ENCODE measurements at regions not wholly inside any gene's neighbourhood (a gene's known extent, or its start where the extent isn't known, plus 50 kb on each side); places are given as distances from the start of the nearest gene placed in this dataset.

DNA sequence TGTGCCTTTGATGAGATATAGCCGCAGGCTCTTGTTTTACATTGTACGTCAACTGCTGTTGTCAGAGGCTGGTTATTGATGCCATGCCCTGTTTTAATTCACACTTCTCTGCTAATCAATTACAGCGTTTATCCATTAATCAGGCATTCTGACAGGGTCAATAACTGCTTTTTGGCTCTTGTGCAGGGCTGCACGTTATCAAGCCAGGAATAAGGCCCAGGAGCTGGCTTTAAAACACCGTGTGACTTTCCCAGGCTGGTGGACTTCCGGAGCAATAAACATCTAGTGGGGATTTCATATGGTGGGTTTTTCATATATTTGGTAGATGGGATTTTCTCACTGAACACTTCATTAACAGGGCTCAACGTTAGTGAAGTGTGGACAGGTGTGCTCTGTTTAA lies 221.7 kb downstream of the TM9SF2 start:
- H3K27me3 ChIP-seq (ENCODE audit: insufficient read depth, low read length) = no peaks in the 10 kb centered on the region
- no peaks in the 10 kb centered on the region for H3K36me3 ChIP-seq (ENCODE audit: insufficient read depth, low read length)
- WGBS = 92% methylated on average over 7 of the region's 7 CpGs
- no peak overlapping the region for H3K4me3 ChIP-seq (ENCODE audit: low read length)
- peak overlapping the region; percentile 53 for H3K27ac ChIP-seq (ENCODE audit: low read depth, low read length)
- H3K4me1 ChIP-seq (ENCODE audit: insufficient read depth, low read length) = peaks cover 77% of the 10 kb centered on the region
- no peak overlapping the region for H3K9ac ChIP-seq (ENCODE audit: low read depth, low read length)
- H3K9me3 ChIP-seq (ENCODE audit: insufficient read depth, low read depth, low read length) = no peaks in the 10 kb centered on the region

- Histone ChIP-seq H3K27ac (ENCODE audit: low read depth, low read length) (peak overlapping the region; percentile 53), H3K9ac (ENCODE audit: low read depth, low read length) (peak overlapping the region; percentile 28; the same call in 1 of the 2 replicates), H3K4me3 (ENCODE audit: low read length) (no peak overlapping the region), H3K36me3 (ENCODE audit: insufficient read depth, low read length) (no peaks in the 10 kb centered on the region), H3K27me3 (ENCODE audit: insufficient read depth, low read length) (no peaks in the 10 kb centered on the region), H3K4me1 (ENCODE audit: insufficient read depth, low read length) (peaks cover 76% of the 10 kb centered on the region), H3K9me3 (ENCODE audit: insufficient read depth, low read depth, low read length) (no peaks in the 10 kb centered on the region)
- 72% methylated on average over 1 of the region's 3 CpGs for WGBS
These were observed 221.1 kb downstream of the TM9SF2 start for GRCh38 chr13:99722338-99722818.

- no peaks in the 10 kb centered on the region for H3K9me3 ChIP-seq (ENCODE audit: insufficient read depth, low read depth, low read length)
- no peak overlapping the region for H3K4me3 ChIP-seq (ENCODE audit: low read length)
- WGBS = 69% methylated on average over 3 of the region's 4 CpGs
- H3K36me3 ChIP-seq (ENCODE audit: insufficient read depth, low read length) = no peaks in the 10 kb centered on the region
- H3K27ac ChIP-seq (ENCODE audit: low read depth, low read length) = peak overlapping the region; percentile 53
- no peaks in the 10 kb centered on the region for H3K27me3 ChIP-seq (ENCODE audit: insufficient read depth, low read length)
- peaks cover 72% of the 10 kb centered on the region for H3K4me1 ChIP-seq (ENCODE audit: insufficient read depth, low read length)
- H3K9ac ChIP-seq (ENCODE audit: low read depth, low read length) = peak overlapping the region; percentile 28; the same call in 1 of the 2 replicates
These were observed 220.5 kb downstream of the TM9SF2 start for GRCh38 chr13:99721606-99722337.

DNA sequence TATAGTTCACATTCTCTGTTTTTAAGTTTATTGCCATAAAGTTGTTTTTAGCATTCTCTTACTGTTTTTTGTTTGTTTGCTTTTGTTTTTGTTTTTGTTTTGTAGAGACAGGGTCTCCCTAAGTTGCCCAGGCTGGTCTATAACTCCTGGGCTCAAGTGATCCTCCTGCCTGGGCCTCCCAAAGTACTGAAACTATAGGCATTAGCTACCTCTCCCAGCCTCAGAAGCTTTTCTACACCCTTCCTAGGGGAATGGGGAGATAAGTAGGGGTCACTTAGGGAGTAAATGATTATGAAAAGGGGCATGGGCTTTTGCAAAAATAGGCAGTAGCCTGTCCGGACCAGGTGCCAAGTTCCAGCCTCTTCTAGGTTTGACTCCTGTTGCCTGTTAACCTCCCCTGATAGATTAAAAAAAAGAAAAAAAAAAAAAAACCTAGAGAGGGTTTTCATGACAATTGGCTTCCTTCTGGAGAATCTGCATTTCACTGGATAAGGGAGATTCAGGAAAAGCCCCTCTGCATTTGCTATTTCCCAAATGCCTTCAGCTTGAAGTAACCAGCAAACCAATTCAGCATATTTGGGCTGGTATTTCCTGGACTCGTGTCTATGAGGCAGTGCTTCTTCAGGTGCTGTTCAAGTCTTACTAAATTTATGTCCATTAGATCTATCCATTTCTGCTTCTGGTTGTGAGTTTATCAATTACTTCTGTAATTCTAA lies 216.8 kb downstream of the TM9SF2 start:
- Histone ChIP-seq H3K27me3 (ENCODE audit: insufficient read depth, low read length) (no peaks in the 10 kb centered on the region), H3K36me3 (ENCODE audit: insufficient read depth, low read length) (no peaks in the 10 kb centered on the region), H3K27ac (ENCODE audit: low read depth, low read length) (peak overlapping the region; percentile 91), H3K9ac (ENCODE audit: low read depth, low read length) (no peak overlapping the region; the same call in 1 of the 2 replicates), H3K4me3 (ENCODE audit: low read length) (peak overlapping the region; percentile 11; the same call in 1 of the 2 replicates), H3K4me1 (ENCODE audit: insufficient read depth, low read length) (peaks cover 39% of the 10 kb centered on the region), H3K9me3 (ENCODE audit: insufficient read depth, low read depth, low read length) (no peaks in the 10 kb centered on the region)
- 17% methylated on average over 2 of the region's 2 CpGs for WGBS

DNA sequence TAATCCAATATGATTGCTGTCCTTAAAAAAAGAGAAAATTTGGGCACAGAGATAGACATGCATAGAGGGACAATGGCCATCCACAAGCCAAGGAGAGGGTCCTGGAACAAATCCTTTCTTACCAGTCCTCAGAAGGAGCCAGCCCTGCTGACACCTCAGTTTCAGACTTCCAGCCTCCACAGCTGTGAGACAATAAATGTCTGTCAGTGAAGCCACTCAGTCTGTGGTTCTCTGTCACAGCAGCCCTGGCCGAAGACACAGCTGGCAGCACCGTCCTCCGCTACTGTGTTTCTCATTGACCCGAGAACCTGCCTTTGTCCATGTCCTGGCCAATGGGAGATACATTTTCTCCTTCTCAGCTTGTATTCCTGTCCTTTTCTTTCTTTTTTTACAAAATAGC lies 207.9 kb downstream of the TM9SF2 start:
- Histone ChIP-seq H3K27ac (ENCODE audit: low read depth, low read length) (peak overlapping the region; percentile 12; the same call in 1 of the 2 replicates), H3K27me3 (ENCODE audit: insufficient read depth, low read length) (no peaks in the 10 kb centered on the region), H3K9me3 (ENCODE audit: insufficient read depth, low read depth, low read length) (no peaks in the 10 kb centered on the region), H3K4me1 (ENCODE audit: insufficient read depth, low read length) (peaks cover 16% of the 10 kb centered on the region), H3K9ac (ENCODE audit: low read depth, low read length) (no peak overlapping the region), H3K36me3 (ENCODE audit: insufficient read depth, low read length) (no peaks in the 10 kb centered on the region), H3K4me3 (ENCODE audit: low read length) (no peak overlapping the region)
- WGBS = 86% methylated on average over 4 of the region's 4 CpGs

- H3K27ac ChIP-seq (ENCODE audit: low read depth, low read length) = peak overlapping the region; percentile 92
- H3K9me3 ChIP-seq (ENCODE audit: insufficient read depth, low read depth, low read length) = no peaks in the 10 kb centered on the region
- peak overlapping the region; percentile 28; the same call in 1 of the 2 replicates for H3K9ac ChIP-seq (ENCODE audit: low read depth, low read length)
- WGBS = 38% methylated on average over 4 of the region's 4 CpGs
- peaks cover 43% of the 10 kb centered on the region for H3K4me1 ChIP-seq (ENCODE audit: insufficient read depth, low read length)
- no peaks in the 10 kb centered on the region for H3K27me3 ChIP-seq (ENCODE audit: insufficient read depth, low read length)
- no peak overlapping the region for H3K4me3 ChIP-seq (ENCODE audit: low read length)
- H3K36me3 ChIP-seq (ENCODE audit: insufficient read depth, low read length) = no peaks in the 10 kb centered on the region
These were observed 203.1 kb downstream of the TM9SF2 start for GRCh38 chr13:99704390-99704789.

DNA sequence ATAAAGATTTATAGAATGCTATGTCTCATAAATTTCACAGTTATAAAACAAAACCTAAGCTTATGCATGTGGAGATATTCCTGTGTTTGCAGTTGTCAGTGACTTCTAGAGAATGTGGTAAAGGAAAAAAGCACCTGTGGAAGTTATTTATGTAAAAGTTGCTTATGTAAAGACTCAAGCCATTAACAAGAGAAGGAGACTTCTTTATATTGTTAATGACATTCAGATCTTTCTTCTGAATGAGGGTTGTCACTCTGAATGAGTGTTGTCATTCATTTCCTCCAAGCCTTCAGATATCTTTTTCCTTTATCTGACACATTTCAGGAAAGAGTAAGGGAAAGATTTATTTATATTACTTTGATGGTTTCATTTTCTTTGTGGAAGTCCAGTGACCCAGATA lies 202.6 kb downstream of the TM9SF2 start:
- Histone ChIP-seq H3K9me3 (ENCODE audit: insufficient read depth, low read depth, low read length) (no peaks in the 10 kb centered on the region), H3K27ac (ENCODE audit: low read depth, low read length) (peak overlapping the region; percentile 92), H3K4me1 (ENCODE audit: insufficient read depth, low read length) (peaks cover 39% of the 10 kb centered on the region), H3K4me3 (ENCODE audit: low read length) (0 out of 2 replicates have a peak overlapping the region, but pooled peaks have one; percentile 18), H3K36me3 (ENCODE audit: insufficient read depth, low read length) (no peaks in the 10 kb centered on the region), H3K9ac (ENCODE audit: low read depth, low read length) (peak overlapping the region; percentile 56), H3K27me3 (ENCODE audit: insufficient read depth, low read length) (no peaks in the 10 kb centered on the region)

DNA sequence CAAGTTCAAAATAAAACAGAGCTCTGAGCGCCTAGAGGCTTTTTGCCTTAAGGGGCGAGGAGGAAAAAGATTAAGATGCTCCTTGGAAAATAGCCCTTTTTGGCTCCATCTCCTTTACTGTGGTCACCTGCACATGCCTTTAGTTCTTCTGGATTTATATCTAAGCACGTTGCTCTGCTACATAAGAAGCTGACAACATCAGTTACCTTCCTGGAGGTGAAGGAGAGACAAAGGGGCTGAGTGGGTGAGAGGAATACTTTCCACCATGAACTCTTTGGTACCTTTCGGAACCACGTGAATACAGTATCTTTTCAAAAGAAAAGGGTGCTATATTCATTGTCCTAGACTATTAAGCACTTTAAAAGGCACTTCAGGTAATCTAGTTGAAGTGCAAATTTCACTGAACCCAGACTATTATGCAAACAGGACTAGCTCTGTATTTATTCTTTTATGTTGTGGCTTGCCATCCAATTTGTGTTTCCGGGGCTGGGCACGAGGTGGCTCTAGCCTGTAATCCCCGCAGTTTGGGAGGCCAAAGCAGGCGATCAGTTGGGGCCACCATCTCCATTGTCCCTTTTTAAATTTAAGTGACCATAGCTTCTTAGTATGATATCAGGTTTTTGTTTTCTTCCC lies 201.5 kb downstream of the TM9SF2 start:
- Histone ChIP-seq H3K9ac (ENCODE audit: low read depth, low read length) (peak overlapping the region; percentile 56), H3K27ac (ENCODE audit: low read depth, low read length) (peak overlapping the region; percentile 92), H3K9me3 (ENCODE audit: insufficient read depth, low read depth, low read length) (no peaks in the 10 kb centered on the region), H3K4me3 (ENCODE audit: low read length) (no peak overlapping the region), H3K36me3 (ENCODE audit: insufficient read depth, low read length) (no peaks in the 10 kb centered on the region), H3K27me3 (ENCODE audit: insufficient read depth, low read length) (no peaks in the 10 kb centered on the region), H3K4me1 (ENCODE audit: insufficient read depth, low read length) (peaks cover 39% of the 10 kb centered on the region)
- 17% methylated on average over 9 of the region's 9 CpGs for WGBS

DNA sequence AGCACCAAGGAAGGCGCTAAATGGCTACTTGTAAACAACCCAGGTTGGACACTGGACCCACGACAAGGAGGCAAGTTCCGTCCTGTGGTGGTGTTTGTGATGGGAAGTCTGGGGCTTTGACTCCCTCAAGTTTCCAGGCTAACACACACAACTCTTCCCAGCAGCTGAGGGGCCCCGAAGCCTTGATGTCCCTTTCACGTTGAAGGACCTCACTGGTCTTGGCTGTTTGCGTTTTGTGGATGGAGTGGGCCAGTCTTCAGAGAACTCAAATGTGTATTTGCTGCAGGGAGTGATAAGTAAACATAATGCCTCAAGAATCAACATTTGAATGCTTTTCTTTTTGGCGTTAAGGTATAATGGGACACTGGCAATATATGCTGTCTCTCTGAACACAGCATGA lies 199.2 kb downstream of the TM9SF2 start:
- H3K9ac ChIP-seq (ENCODE audit: low read depth, low read length) = no peak overlapping the region
- H3K36me3 ChIP-seq (ENCODE audit: insufficient read depth, low read length) = no peaks in the 10 kb centered on the region
- H3K27ac ChIP-seq (ENCODE audit: low read depth, low read length) = no peak overlapping the region; the same call in 1 of the 2 replicates
- peaks cover 39% of the 10 kb centered on the region for H3K4me1 ChIP-seq (ENCODE audit: insufficient read depth, low read length)
- no peak overlapping the region for H3K4me3 ChIP-seq (ENCODE audit: low read length)
- no peaks in the 10 kb centered on the region for H3K27me3 ChIP-seq (ENCODE audit: insufficient read depth, low read length)
- 73% methylated on average over 7 of the region's 7 CpGs for WGBS
- H3K9me3 ChIP-seq (ENCODE audit: insufficient read depth, low read depth, low read length) = no peaks in the 10 kb centered on the region

GRCh38 chr13:99698816-99699099 lies 197.5 kb downstream of the TM9SF2 start:
- H3K27ac ChIP-seq (ENCODE audit: low read depth, low read length) = no peak overlapping the region

More at GRCh38 chr13:99698816-99699099, 197.5 kb downstream of the TM9SF2 start:
- H3K27me3 ChIP-seq (ENCODE audit: insufficient read depth, low read length) = no peaks in the 10 kb centered on the region
- H3K9ac ChIP-seq (ENCODE audit: low read depth, low read length) = no peak overlapping the region
- no peaks in the 10 kb centered on the region for H3K9me3 ChIP-seq (ENCODE audit: insufficient read depth, low read depth, low read length)
- no peak overlapping the region for H3K4me3 ChIP-seq (ENCODE audit: low read length)
- H3K4me1 ChIP-seq (ENCODE audit: insufficient read depth, low read length) = peaks cover 37% of the 10 kb centered on the region
- H3K36me3 ChIP-seq (ENCODE audit: insufficient read depth, low read length) = no peaks in the 10 kb centered on the region
- WGBS = 94% methylated on average over 3 of the region's 3 CpGs

All from HUES64 (cell line).